NCI-H2107 treated with DMSO at 0.1 percent for 48 hours (cell line): ENCODE measurements at regions not wholly inside any gene's neighbourhood (a gene's known extent, or its start where the extent isn't known, plus 50 kb on each side); places are given as distances from the start of the nearest gene placed in this dataset.
A peak's percentile ranks its signal among the peaks of the same experiment; 100 is the strongest.

Source experiments
- DNase-seq: peaks from one replicate; lab custom pipeline; 2025; ENCODE audit not compliant: unreplicated experiment; lab: John Stamatoyannopoulos, UW

GRCh38 chr10:29694121-29694520, 59.4 kb upstream of the SVIL start:
- DNase-seq = no peak

- no peak for DNase-seq
Observed at GRCh38 chr10:29692121-29692539, 57.4 kb upstream of the SVIL start.

GRCh38 chr10:29691564-29692072, 56.8 kb upstream of the SVIL start:
- DNase-seq = no peak

GRCh38 chr10:29689001-29689400, 54.2 kb upstream of the SVIL start:
- no peak for DNase-seq

GRCh38 chr10:29688230-29688661, 53.5 kb upstream of the SVIL start:
- peak; percentile 15 for DNase-seq

- DNase-seq = no peak
Observed at GRCh38 chr10:29687421-29688164, 52.8 kb upstream of the SVIL start.

GRCh38 chr10:29685506-29685905, 50.7 kb upstream of the SVIL start:
- DNase-seq = no peak
